PC-3 (cell line): ENCODE measurements at regions not wholly inside any gene's neighbourhood (a gene's known extent, or its start where the extent isn't known, plus 50 kb on each side); places are given as distances from the start of the nearest gene placed in this dataset.

Source experiments
- EZH2 ChIP-seq: fragments of 300-600 bp; sonication (generic); IDR thresholded peaks from one replicate; pipeline ENCODE4 v1.6.1; 2017; ENCODE audit warnings: antibody characterized with exemption, mild to moderate bottlenecking, low read length; ENCODE audit not compliant: unreplicated experiment
- TF ChIP-seq, protein P1 (sequence below): fragments of 300-600 bp; sonication (generic); conservative IDR thresholded peaks from 2 replicates; pipeline ENCODE4 v1.5.1; 2017; ENCODE audit warnings: antibody characterized with exemption, low read depth, mild to moderate bottlenecking, low read length

DNA sequence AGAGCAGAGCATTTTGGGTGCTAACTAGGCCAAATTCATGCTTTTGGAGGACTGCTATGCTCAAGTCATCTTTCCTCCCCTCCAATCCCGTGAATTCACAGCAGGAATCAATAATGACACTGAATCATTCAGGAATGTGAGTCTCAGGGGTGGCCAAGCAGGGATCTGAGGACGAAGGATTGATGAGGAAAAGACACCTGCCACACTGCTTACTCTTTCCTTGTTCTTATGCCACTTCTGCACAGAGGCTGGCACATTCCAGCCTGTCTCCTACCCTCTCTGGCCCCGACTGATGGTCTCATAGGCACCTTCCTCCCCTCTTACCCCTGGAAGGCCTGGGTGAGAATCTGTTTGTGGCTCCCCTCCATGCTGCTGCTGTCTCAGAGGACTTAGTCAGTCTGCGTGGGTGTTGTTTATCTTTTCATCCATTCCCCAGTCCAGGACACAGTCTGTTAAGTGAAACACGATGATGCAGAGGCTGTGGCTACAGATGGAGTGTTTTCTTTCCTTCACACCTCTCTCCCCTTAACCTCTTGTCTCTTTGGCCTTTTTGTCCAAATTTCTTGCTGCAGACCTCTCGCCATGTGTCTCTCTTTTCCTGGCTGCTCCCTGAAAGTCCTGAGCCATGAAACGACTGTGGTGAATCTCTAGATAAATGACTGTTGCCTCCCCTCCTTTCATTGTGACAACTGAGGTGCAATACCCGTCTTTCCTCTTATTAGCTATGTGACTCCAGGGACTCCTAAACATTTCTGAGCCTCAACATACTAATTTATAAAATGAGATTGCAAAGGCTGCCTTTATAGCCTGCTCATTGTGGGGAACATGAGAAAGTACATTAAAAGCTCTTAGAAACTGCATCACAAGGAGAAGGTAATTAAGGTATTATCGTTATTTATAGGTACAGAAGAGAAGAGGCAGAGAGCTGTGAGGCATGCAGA lies 86.9 kb downstream of the RDH14 start:
- TF ChIP-seq, protein P1, sequence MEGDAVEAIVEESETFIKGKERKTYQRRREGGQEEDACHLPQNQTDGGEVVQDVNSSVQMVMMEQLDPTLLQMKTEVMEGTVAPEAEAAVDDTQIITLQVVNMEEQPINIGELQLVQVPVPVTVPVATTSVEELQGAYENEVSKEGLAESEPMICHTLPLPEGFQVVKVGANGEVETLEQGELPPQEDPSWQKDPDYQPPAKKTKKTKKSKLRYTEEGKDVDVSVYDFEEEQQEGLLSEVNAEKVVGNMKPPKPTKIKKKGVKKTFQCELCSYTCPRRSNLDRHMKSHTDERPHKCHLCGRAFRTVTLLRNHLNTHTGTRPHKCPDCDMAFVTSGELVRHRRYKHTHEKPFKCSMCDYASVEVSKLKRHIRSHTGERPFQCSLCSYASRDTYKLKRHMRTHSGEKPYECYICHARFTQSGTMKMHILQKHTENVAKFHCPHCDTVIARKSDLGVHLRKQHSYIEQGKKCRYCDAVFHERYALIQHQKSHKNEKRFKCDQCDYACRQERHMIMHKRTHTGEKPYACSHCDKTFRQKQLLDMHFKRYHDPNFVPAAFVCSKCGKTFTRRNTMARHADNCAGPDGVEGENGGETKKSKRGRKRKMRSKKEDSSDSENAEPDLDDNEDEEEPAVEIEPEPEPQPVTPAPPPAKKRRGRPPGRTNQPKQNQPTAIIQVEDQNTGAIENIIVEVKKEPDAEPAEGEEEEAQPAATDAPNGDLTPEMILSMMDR, result no peak
- TF ChIP-seq EZH2, result no peak
